Type B pancreatic cell (in vitro differentiated cells): ENCODE measurements at regions not wholly inside any gene's neighbourhood (a gene's known extent, or its start where the extent isn't known, plus 50 kb on each side); places are given as distances from the start of the nearest gene placed in this dataset.

ENCODE experiments used
- DNase-seq: peaks from one replicate; pipeline ENCODE4 v3.0.0; 2021; ENCODE audit warnings: mixed read lengths; ENCODE audit not compliant: unreplicated experiment; ENCODE audit errors: extremely low spot score
- H3K27ac Mint-ChIP-seq: 2 replicates; pipeline ENCODE4 v1.8.0; 2021; ENCODE audit warnings: mild to moderate bottlenecking, mixed read lengths
- H3K27me3 Mint-ChIP-seq: 2 replicates; pipeline ENCODE4 v1.8.0; 2021; ENCODE audit warnings: mixed read lengths
- H3K36me3 Mint-ChIP-seq: 2 replicates; pipeline ENCODE4 v1.8.0; 2021; ENCODE audit warnings: mixed read lengths
- H3K4me1 Mint-ChIP-seq: one replicate; pipeline ENCODE4 v1.8.0; 2021; ENCODE audit warnings: mixed read lengths; ENCODE audit not compliant: unreplicated experiment
- H3K4me3 Mint-ChIP-seq: 2 replicates; pipeline ENCODE4 v1.8.0; 2021; ENCODE audit warnings: mild to moderate bottlenecking, mixed read lengths
- H3K9me3 Mint-ChIP-seq: 2 replicates; pipeline ENCODE4 v1.8.0; 2021; ENCODE audit warnings: mixed read lengths
- TF ChIP-seq, protein P1 (sequence below): fragments of 200-600 bp; sonication (generic); conservative IDR thresholded peaks from 2 replicates; pipeline ENCODE4 v1.5.0; 2021; ENCODE audit warnings: antibody characterized with exemption, mild to moderate bottlenecking

DNA sequence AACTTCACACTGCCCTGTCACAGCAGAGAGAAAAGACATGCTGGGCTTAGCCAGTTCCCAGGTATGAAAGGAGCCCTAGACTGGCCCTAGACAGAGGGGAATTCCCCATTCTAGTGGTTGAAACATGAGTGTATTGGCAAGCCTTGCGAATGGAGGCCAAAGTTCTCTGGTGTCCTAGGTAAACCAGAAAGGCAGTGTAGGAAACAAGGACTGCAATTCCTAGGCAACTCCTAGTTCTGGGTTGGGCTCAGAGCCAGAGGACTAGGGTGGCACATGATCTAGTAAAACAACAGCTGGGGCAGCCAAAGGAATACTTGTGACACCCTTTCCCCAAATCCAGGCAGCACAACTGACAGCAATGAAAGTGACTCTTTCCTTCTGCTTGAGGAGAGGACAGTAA, 265.0 kb upstream of the EPHA7 start:
- no peak for DNase-seq
- TF ChIP-seq, protein P1, sequence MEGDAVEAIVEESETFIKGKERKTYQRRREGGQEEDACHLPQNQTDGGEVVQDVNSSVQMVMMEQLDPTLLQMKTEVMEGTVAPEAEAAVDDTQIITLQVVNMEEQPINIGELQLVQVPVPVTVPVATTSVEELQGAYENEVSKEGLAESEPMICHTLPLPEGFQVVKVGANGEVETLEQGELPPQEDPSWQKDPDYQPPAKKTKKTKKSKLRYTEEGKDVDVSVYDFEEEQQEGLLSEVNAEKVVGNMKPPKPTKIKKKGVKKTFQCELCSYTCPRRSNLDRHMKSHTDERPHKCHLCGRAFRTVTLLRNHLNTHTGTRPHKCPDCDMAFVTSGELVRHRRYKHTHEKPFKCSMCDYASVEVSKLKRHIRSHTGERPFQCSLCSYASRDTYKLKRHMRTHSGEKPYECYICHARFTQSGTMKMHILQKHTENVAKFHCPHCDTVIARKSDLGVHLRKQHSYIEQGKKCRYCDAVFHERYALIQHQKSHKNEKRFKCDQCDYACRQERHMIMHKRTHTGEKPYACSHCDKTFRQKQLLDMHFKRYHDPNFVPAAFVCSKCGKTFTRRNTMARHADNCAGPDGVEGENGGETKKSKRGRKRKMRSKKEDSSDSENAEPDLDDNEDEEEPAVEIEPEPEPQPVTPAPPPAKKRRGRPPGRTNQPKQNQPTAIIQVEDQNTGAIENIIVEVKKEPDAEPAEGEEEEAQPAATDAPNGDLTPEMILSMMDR = no peak
- H3K27me3 Mint-ChIP-seq = no peaks in the 10 kb centered on the region
- no peaks in the 10 kb centered on the region for H3K4me1 Mint-ChIP-seq
- H3K36me3 Mint-ChIP-seq = no peaks in the 10 kb centered on the region
- H3K9me3 Mint-ChIP-seq = no peaks in the 10 kb centered on the region
- H3K4me3 Mint-ChIP-seq = no peak overlapping the region
- no peak overlapping the region for H3K27ac Mint-ChIP-seq

DNA sequence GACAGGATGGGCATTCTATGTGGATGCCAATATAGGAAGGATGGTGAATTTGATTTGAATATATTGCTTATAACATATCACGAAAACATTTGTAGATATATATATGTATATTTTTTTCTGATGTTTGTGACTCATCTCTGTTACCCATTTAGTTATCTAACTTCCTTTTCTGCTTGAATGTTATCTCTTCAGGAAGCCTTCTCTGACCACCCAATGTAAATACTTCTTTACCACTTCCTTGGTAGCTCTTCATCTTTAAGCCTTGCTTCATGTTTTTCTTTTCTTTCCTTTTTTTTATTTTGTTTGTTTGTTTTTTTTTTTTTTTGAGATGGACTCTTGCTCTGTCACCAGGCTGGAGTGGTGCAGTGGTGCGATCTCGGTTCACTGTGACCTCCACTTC, 260.5 kb upstream of the EPHA7 start:
- no peaks in the 10 kb centered on the region for H3K9me3 Mint-ChIP-seq

GRCh38 chr6:93678841-93679454, 259.6 kb upstream of the EPHA7 start:
- H3K27me3 Mint-ChIP-seq = no peaks in the 10 kb centered on the region
- TF ChIP-seq, protein P1 = no peak
- no peak overlapping the region for H3K27ac Mint-ChIP-seq
- H3K9me3 Mint-ChIP-seq = no peaks in the 10 kb centered on the region
- H3K4me1 Mint-ChIP-seq = peaks cover 6% of the 10 kb centered on the region
- DNase-seq = no peak
- no peaks in the 10 kb centered on the region for H3K36me3 Mint-ChIP-seq
- H3K4me3 Mint-ChIP-seq = no peak overlapping the region

More for the DNA sequence above, 260.5 kb upstream of the EPHA7 start:
- no peaks in the 10 kb centered on the region for H3K27me3 Mint-ChIP-seq
- TF ChIP-seq, protein P1 = no peak
- peaks cover 6% of the 10 kb centered on the region for H3K4me1 Mint-ChIP-seq
- no peak for DNase-seq
- H3K36me3 Mint-ChIP-seq = no peaks in the 10 kb centered on the region
- no peak overlapping the region for H3K4me3 Mint-ChIP-seq
- H3K27ac Mint-ChIP-seq = no peak overlapping the region

GRCh38 chr6:93677264-93677965, 258.1 kb upstream of the EPHA7 start:
- no peaks in the 10 kb centered on the region for H3K36me3 Mint-ChIP-seq
- H3K4me3 Mint-ChIP-seq = no peak overlapping the region
- peaks cover 6% of the 10 kb centered on the region for H3K4me1 Mint-ChIP-seq
- no peaks in the 10 kb centered on the region for H3K27me3 Mint-ChIP-seq
- H3K9me3 Mint-ChIP-seq = no peaks in the 10 kb centered on the region
- H3K27ac Mint-ChIP-seq = no peak overlapping the region
- no peak for DNase-seq
- TF ChIP-seq, protein P1 = no peak

- H3K27ac Mint-ChIP-seq = no peak overlapping the region
- no peak for DNase-seq
- H3K4me3 Mint-ChIP-seq = no peak overlapping the region
- no peaks in the 10 kb centered on the region for H3K36me3 Mint-ChIP-seq
- TF ChIP-seq, protein P1 = no peak
- no peaks in the 10 kb centered on the region for H3K27me3 Mint-ChIP-seq
- peaks cover 6% of the 10 kb centered on the region for H3K4me1 Mint-ChIP-seq
- H3K9me3 Mint-ChIP-seq = no peaks in the 10 kb centered on the region
Measured at GRCh38 chr6:93676581-93676980, 257.2 kb upstream of the EPHA7 start.
